ENCODE measurements at regions not wholly inside any gene's neighbourhood (a gene's known extent, or its start where the extent isn't known, plus 50 kb on each side); places are given as distances from the start of the nearest gene placed in this dataset.

DNA sequence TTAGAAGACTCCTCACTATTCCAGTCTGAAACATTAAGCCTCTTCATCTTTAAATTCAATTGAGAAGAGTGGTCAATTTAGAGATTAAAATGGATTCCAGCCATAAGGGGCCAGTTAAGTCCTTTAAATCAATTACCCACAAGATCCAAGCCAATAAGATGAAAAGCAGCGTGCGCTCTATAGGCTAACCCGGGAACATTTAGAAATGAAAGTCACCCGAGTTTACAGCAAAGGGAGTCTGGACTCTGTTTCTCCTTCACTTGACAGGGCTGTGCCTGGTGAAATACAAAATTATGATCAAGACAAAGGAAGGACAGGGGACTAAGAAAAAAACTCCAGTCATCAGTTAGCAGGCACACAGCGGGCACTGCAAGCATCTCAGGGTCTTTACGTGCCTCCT lies 393.7 kb downstream of the QKI start:
- Histone ChIP-seq H3K23ac (ENCODE audit: insufficient read length, low read depth, low read length) (no peak overlapping the region), H2BK20ac (ENCODE audit: low read depth, low read length, poor library complexity, severe bottlenecking) (no peak overlapping the region), H2BK15ac (ENCODE audit: low read depth, low read length) (no peak overlapping the region), H3K14ac (ENCODE audit: insufficient read depth, low read length) (no peak overlapping the region), H4K20me1 (ENCODE audit: control insufficient read depth, insufficient read depth, insufficient read length) (no peaks in the 10 kb centered on the region), H3K4me2 (ENCODE audit: insufficient read depth, insufficient read length, low read length) (no peak overlapping the region), H2AK5ac (ENCODE audit: insufficient read length, low read length) (no peak overlapping the region), H3K27me3 (ENCODE audit: insufficient read depth, low read length) (no peaks in the 10 kb centered on the region), H3K4me1 (ENCODE audit: insufficient read depth, low read length) (no peaks in the 10 kb centered on the region), H3K23me2 (ENCODE audit: insufficient read length, low read depth, low read length, poor library complexity, severe bottlenecking) (no peaks in the 10 kb centered on the region), H3T11ph (ENCODE audit: low read length) (no peak overlapping the region), H4K91ac (ENCODE audit: insufficient read length, low read depth, low read length) (no peak overlapping the region), H3K9me3 (ENCODE audit: control insufficient read depth, low read depth, low read length) (no peaks in the 10 kb centered on the region), H3K9ac (ENCODE audit: extremely low read depth, insufficient read length, low read length) (no peak overlapping the region), H3K18ac (ENCODE audit: insufficient read length, low read depth, low read length) (no peak overlapping the region), H4K8ac (replicated peaks; ENCODE audit: insufficient read length, low read depth, low read length) (no peak overlapping the region), H2AFZ (ENCODE audit: low read length) (no peak overlapping the region), H3K27ac (ENCODE audit: insufficient read length, low read depth, low read length) (no peak overlapping the region), H4K5ac (ENCODE audit: insufficient read length, low read depth, low read length) (no peak overlapping the region), H3K56ac (ENCODE audit: insufficient read length, low read depth, low read length) (no peak overlapping the region), H3K4ac (ENCODE audit: low read depth, low read length) (no peak overlapping the region), H2BK5ac (ENCODE audit: insufficient read length, low read length) (no peak overlapping the region), H2BK12ac (ENCODE audit: insufficient read length, low read depth, low read length) (no peak overlapping the region), H3K79me2 (ENCODE audit: insufficient read depth, low read length) (no peaks in the 10 kb centered on the region), H2BK120ac (ENCODE audit: low read depth, low read length, poor library complexity, severe bottlenecking) (no peak overlapping the region), H3K79me1 (ENCODE audit: insufficient read depth, low read depth, low read length, poor library complexity, severe bottlenecking) (no peaks in the 10 kb centered on the region)
- Mint-ChIP-seq H3K4me3 (no peak overlapping the region), H3K27ac (no peak overlapping the region), H3K27me3 (ENCODE audit: low read depth) (no peaks in the 10 kb centered on the region), H3K4me1 (peaks cover 15 to 17% of the 10 kb centered on the region in 2 experiments), H3K36me3 (ENCODE audit: insufficient read depth in 1 of 3, low read depth in 3 of 3) (no peaks in the 10 kb centered on the region), H3K9me3 (no peaks in the 10 kb centered on the region)
- no peak for DNase-seq
- no CpG with 5 or more reads among the region's 6 CpGs for WGBS (ENCODE audit: extremely low coverage, insufficient read length, low lambda C conversion rate)
- TF ChIP-seq, protein P1, sequence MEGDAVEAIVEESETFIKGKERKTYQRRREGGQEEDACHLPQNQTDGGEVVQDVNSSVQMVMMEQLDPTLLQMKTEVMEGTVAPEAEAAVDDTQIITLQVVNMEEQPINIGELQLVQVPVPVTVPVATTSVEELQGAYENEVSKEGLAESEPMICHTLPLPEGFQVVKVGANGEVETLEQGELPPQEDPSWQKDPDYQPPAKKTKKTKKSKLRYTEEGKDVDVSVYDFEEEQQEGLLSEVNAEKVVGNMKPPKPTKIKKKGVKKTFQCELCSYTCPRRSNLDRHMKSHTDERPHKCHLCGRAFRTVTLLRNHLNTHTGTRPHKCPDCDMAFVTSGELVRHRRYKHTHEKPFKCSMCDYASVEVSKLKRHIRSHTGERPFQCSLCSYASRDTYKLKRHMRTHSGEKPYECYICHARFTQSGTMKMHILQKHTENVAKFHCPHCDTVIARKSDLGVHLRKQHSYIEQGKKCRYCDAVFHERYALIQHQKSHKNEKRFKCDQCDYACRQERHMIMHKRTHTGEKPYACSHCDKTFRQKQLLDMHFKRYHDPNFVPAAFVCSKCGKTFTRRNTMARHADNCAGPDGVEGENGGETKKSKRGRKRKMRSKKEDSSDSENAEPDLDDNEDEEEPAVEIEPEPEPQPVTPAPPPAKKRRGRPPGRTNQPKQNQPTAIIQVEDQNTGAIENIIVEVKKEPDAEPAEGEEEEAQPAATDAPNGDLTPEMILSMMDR (conservative IDR thresholded peaks at IDR 0.05), result no peak

All from H9 (cell line).